SK-N-MC (cell line): ENCODE measurements at regions not wholly inside any gene's neighbourhood (a gene's known extent, or its start where the extent isn't known, plus 50 kb on each side); places are given as distances from the start of the nearest gene placed in this dataset.

Source experiments
- DNase-seq: peaks from one replicate; pipeline ENCODE4 v3.0.0-alpha.2; 2011; ENCODE audit warnings: low read depth, low spot score
- H3K27ac ChIP-seq: fragments of 200-600 bp; sonication (generic); 2 replicates; pipeline ENCODE4 v1.5.1; 2016; ENCODE audit warnings: mixed run types
- H3K36me3 ChIP-seq: fragments of 200-600 bp; sonication (generic); 2 replicates; pipeline ENCODE4 v1.6.1; 2017; ENCODE audit warnings: antibody characterized with exemption, low read length, mixed read lengths; ENCODE audit not compliant: insufficient read depth
- H3K4me3 ChIP-seq: fragments of 200-600 bp; sonication (generic); 2 replicates; pipeline ENCODE4 v1.5.1; 2016
- H3K9ac ChIP-seq: fragments of 200-600 bp; sonication (generic); 2 replicates; pipeline ENCODE4 v1.8.0; 2017; ENCODE audit warnings: mixed run types, mixed read lengths; ENCODE audit not compliant: insufficient read length
- H3K9me3 ChIP-seq: fragments of 200-600 bp; sonication (generic); 2 replicates; pipeline ENCODE4 v1.6.1; 2017; ENCODE audit warnings: low read depth, mild to moderate bottlenecking, antibody characterized with exemption, low read length, moderate library complexity, mixed read lengths
- EZH2 ChIP-seq: fragments of 200-600 bp; sonication (generic); IDR thresholded peaks from one replicate; pipeline ENCODE4 v1.6.1; 2017; ENCODE audit warnings: antibody characterized with exemption
- FOXP2 ChIP-seq: optimal IDR thresholded peaks from 2 replicates; pipeline ENCODE3; 2011; ENCODE audit warnings: mild to moderate bottlenecking, moderate library complexity; ENCODE audit not compliant: insufficient read depth; ENCODE audit errors: extremely low read length, control extremely low read depth
- POLR2AphosphoS5 ChIP-seq: IDR thresholded peaks from 2 replicates; pipeline ENCODE4 v1.6.1; 2012; ENCODE audit warnings: mild to moderate bottlenecking, low read depth, low read length, borderline replicate concordance

DNA sequence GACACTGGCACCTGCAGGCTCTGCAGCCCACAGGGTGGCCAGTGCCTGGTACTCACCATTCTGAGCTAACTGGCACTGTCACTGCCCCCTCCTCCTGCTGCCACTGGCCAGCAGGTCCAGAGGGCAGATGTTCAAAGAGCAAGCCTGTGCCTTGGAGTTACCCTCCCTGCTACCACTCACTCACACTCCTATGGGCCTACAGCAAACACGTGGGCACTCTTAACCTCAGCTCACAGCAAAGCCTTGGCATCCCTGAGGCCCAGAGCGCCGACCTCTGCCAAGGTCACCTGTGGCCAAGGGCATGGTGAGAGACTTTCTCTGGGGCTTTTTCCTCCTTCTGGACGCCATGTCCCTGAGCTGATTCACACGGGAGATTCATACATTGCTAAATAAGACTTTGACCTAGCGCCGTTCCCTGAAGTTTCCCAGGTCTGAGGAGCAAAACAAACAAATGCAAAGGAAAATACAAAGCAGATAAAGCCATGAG, 270.0 kb upstream of the PPP2R2D start:
- no peaks in the 10 kb centered on the region for H3K9me3 ChIP-seq
- DNase-seq, result no peak
- no peaks in the 10 kb centered on the region for H3K36me3 ChIP-seq
- H3K27ac ChIP-seq, result no peak overlapping the region
- no peak overlapping the region for H3K9ac ChIP-seq
- H3K4me3 ChIP-seq, result no peak overlapping the region
- TF ChIP-seq POLR2AphosphoS5, result no peak
- TF ChIP-seq FOXP2, result no peak
- no peak for TF ChIP-seq EZH2

- TF ChIP-seq FOXP2 (no peak), EZH2 (no peak), POLR2AphosphoS5 (no peak)
- Histone ChIP-seq H3K36me3 (no peaks in the 10 kb centered on the region), H3K4me3 (no peak overlapping the region), H3K27ac (no peak overlapping the region), H3K9me3 (no peaks in the 10 kb centered on the region), H3K9ac (no peak overlapping the region)
- DNase-seq, result no peak
Measured at GRCh38 chr10:131631619-131632018, 269.2 kb upstream of the PPP2R2D start.

DNA sequence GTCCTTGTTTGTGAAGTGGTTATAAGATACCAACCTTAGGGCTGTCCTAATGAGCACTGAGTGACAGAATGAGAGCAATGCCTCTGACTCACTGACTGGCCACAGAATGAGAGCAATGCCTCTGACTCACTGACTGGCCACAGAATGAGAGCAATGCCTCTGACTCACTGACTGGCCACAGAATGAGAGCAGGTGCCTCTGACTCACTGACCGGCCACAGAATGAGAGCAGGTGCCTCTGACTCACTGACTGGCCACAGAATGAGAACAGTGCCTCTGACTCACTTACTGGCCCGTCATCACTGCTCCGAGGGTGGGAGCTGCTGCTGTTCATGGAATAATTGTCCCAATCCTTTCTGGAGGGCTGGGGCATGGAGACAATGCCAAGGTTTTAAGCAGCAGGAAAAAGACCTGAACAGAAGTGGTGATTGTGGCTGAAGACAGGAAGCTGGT, 265.2 kb upstream of the PPP2R2D start:
- no peak overlapping the region for H3K9ac ChIP-seq
- H3K36me3 ChIP-seq, result no peaks in the 10 kb centered on the region
- no peak overlapping the region for H3K4me3 ChIP-seq
- no peak overlapping the region for H3K27ac ChIP-seq
- TF ChIP-seq POLR2AphosphoS5, result no peak
- TF ChIP-seq EZH2, result no peak
- TF ChIP-seq FOXP2, result no peak
- no peak for DNase-seq
- no peaks in the 10 kb centered on the region for H3K9me3 ChIP-seq

DNA sequence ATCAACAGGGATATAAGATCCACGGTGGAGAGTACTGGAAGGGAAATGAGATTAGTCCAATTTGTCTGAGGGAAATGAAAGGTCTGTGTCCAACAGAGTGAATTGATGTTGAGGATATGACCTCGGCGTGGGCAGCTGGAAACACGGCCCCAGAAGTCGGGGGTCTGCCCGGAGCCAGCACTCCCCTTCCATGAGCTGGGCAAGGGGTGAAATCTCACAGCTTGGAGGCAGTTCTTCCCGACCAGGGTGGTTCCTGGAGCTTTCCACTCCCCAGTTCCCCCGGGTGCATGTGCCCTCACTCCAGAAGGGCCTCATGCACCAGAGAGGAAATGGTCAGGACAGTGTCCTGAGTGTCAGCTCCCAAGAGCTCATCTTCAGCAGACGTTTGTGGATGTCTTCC, 264.7 kb upstream of the PPP2R2D start:
- Histone ChIP-seq H3K36me3 (no peaks in the 10 kb centered on the region), H3K27ac (no peak overlapping the region), H3K9ac (no peak overlapping the region), H3K9me3 (no peaks in the 10 kb centered on the region), H3K4me3 (no peak overlapping the region)
- TF ChIP-seq EZH2, result no peak
- no peak for TF ChIP-seq POLR2AphosphoS5
- no peak for TF ChIP-seq FOXP2
- no peak for DNase-seq

DNA sequence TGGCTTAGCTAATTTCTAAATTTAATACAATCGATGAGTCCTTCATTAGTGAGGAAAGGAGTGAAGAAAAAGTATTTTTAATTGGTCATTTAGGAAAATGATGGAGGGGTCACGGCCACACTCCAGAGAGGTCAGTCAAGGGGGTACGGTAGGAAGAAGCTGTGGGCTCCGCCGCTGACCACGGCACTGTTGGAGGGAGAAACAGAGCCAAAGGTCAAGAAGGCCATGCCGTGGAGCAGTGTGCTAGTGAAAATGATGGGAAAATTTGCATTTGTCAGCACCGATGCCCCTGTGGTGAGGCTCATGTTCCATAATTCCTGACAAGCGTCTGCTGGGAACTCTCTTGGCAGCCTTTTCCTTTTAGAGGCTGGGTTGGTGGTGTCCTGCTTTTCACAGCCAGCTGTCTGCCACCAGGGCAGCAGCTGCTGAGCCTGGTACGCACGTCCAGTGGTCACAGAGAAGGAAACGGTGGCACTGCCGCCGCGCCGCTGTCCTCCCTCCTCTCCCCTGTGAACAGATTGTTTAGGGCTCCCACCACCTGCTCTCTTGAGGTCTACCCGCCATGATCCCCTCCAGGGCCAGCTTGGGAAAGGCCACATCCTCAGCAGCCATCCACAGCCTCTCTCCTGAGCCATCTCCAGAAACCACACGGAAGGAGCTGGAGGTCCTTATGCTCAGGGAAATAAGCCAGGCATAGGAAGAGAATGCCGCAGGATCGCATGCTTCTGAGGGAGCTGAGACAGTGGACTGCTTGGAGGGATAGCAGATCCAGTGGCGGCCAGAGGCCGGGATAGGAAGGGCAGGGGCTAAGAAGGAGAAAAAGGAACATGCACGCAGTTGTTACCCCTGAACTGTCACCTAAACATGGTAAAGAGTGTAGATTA, 263.7 kb upstream of the PPP2R2D start:
- no peak overlapping the region for H3K4me3 ChIP-seq
- H3K9ac ChIP-seq, result no peak overlapping the region
- no peak for DNase-seq
- TF ChIP-seq POLR2AphosphoS5, result no peak
- no peak for TF ChIP-seq FOXP2
- no peak for TF ChIP-seq EZH2
- H3K9me3 ChIP-seq, result no peaks in the 10 kb centered on the region
- H3K36me3 ChIP-seq, result no peaks in the 10 kb centered on the region
- H3K27ac ChIP-seq, result no peak overlapping the region

DNA sequence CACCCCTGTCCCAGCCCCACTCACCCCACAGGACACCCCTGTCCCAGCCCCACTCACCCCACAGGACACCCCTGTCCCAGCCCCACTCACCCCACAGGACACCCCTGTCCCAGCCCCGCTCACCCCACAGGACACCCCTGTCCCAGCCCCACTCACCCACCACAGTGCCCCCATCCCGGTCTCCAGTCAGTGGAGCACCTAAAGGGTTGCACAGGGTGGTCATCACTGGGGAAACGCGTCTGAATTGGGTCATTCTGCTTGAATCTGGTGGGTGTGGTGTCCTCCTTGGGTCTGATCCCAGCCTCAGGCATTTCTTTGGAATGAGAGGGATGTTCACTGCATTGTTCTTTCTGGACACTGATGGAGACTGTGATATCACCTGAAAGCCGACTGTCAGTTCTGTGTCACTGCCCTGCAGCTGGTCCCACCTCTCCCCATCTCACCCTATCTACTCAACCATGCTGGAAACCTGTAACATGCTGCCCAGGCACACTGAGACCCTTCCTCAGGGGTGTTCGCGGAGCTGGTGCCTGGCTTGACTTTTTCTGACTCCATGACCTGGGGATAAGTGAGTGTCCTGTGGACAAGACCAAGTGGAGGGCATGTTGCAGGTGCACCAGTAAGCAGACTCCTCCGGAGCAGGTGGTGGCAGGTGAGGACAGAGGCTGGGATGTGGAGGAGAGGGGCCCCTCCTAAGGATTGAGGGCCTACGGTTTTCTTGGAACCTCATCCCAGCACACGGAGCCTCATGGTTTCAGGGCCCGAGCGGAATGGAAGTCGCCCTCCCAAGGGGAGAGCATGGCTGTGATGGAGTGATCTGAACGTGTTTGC, 262.5 kb upstream of the PPP2R2D start:
- Histone ChIP-seq H3K36me3 (no peaks in the 10 kb centered on the region), H3K27ac (no peak overlapping the region), H3K9ac (no peak overlapping the region), H3K4me3 (no peak overlapping the region), H3K9me3 (no peaks in the 10 kb centered on the region)
- DNase-seq, result no peak
- no peak for TF ChIP-seq EZH2
- no peak for TF ChIP-seq POLR2AphosphoS5
- TF ChIP-seq FOXP2, result no peak

- no peak overlapping the region for H3K27ac ChIP-seq
- H3K9ac ChIP-seq, result no peak overlapping the region
- no peaks in the 10 kb centered on the region for H3K9me3 ChIP-seq
- H3K4me3 ChIP-seq, result no peak overlapping the region
- TF ChIP-seq FOXP2 (no peak), POLR2AphosphoS5 (no peak), EZH2 (no peak)
- no peak for DNase-seq
- no peaks in the 10 kb centered on the region for H3K36me3 ChIP-seq
Measured at GRCh38 chr10:131638880-131639278, 261.9 kb upstream of the PPP2R2D start.

- DNase-seq, result no peak
- no peaks in the 10 kb centered on the region for H3K36me3 ChIP-seq
Measured at GRCh38 chr10:131640045-131640644, 260.7 kb upstream of the PPP2R2D start.

More at GRCh38 chr10:131640045-131640644, 260.7 kb upstream of the PPP2R2D start:
- Histone ChIP-seq H3K9ac (no peak overlapping the region), H3K4me3 (no peak overlapping the region), H3K27ac (no peak overlapping the region), H3K9me3 (no peaks in the 10 kb centered on the region)
- TF ChIP-seq FOXP2 (no peak), POLR2AphosphoS5 (no peak), EZH2 (no peak)
